Osteocyte (in vitro differentiated cells): ENCODE measurements at regions not wholly inside any gene's neighbourhood (a gene's known extent, or its start where the extent isn't known, plus 50 kb on each side); places are given as distances from the start of the nearest gene placed in this dataset.

Source experiments
- DNase-seq: peaks from one replicate; pipeline ENCODE4 v3.0.0; 2021; ENCODE audit warnings: mixed read lengths; ENCODE audit not compliant: unreplicated experiment; ENCODE audit errors: extremely low spot score
- H3K27ac Mint-ChIP-seq: one replicate; pipeline ENCODE4 v1.8.0; 2021; ENCODE audit warnings: mild to moderate bottlenecking, mixed read lengths; ENCODE audit not compliant: unreplicated experiment
- H3K27me3 Mint-ChIP-seq: one replicate; pipeline ENCODE4 v1.8.0; 2021; ENCODE audit warnings: mixed read lengths; ENCODE audit not compliant: unreplicated experiment
- H3K36me3 Mint-ChIP-seq: one replicate; pipeline ENCODE4 v1.8.0; 2021; ENCODE audit warnings: mixed read lengths; ENCODE audit not compliant: unreplicated experiment
- H3K4me1 Mint-ChIP-seq: one replicate; pipeline ENCODE4 v1.8.0; 2021; ENCODE audit warnings: mixed read lengths; ENCODE audit not compliant: unreplicated experiment
- H3K4me3 Mint-ChIP-seq: one replicate; pipeline ENCODE4 v1.8.0; 2021; ENCODE audit warnings: mild to moderate bottlenecking, moderate library complexity, mixed read lengths; ENCODE audit not compliant: unreplicated experiment
- H3K9me3 Mint-ChIP-seq: one replicate; pipeline ENCODE4 v1.8.0; 2021; ENCODE audit warnings: mixed read lengths; ENCODE audit not compliant: unreplicated experiment
- CTCF ChIP-seq: fragments of 200-600 bp; sonication (generic); IDR thresholded peaks from 2 replicates; pipeline ENCODE4 v1.5.0; 2021; ENCODE audit warnings: antibody characterized with exemption, mild to moderate bottlenecking, moderate library complexity

- Mint-ChIP-seq H3K4me3 (no peak overlapping the region), H3K27me3 (no peaks in the 10 kb centered on the region), H3K4me1 (no peaks in the 10 kb centered on the region), H3K27ac (no peak overlapping the region), H3K9me3 (peaks cover 4% of the 10 kb centered on the region), H3K36me3 (peaks cover 3% of the 10 kb centered on the region)
- TF ChIP-seq CTCF: no peak
- no peak for DNase-seq
Observed at GRCh38 chr2:234279637-234280036, 217.2 kb downstream of the ARL4C start.

- DNase-seq: no peak
- H3K4me3 Mint-ChIP-seq: no peak overlapping the region
- no peak overlapping the region for H3K27ac Mint-ChIP-seq
Observed at GRCh38 chr2:234278556-234279255, 218.2 kb downstream of the ARL4C start.

GRCh38 chr2:234275515-234275914 lies 221.4 kb downstream of the ARL4C start:
- no peaks in the 10 kb centered on the region for H3K9me3 Mint-ChIP-seq
- no peaks in the 10 kb centered on the region for H3K36me3 Mint-ChIP-seq
- H3K27ac Mint-ChIP-seq: no peak overlapping the region
- no peaks in the 10 kb centered on the region for H3K27me3 Mint-ChIP-seq
- no peak for TF ChIP-seq CTCF
- no peak for DNase-seq
- no peak overlapping the region for H3K4me3 Mint-ChIP-seq
- no peaks in the 10 kb centered on the region for H3K4me1 Mint-ChIP-seq

More at GRCh38 chr2:234278556-234279255, 218.2 kb downstream of the ARL4C start:
- peaks cover 4% of the 10 kb centered on the region for H3K9me3 Mint-ChIP-seq
- H3K4me1 Mint-ChIP-seq: no peaks in the 10 kb centered on the region
- peaks cover 3% of the 10 kb centered on the region for H3K36me3 Mint-ChIP-seq
- no peak for TF ChIP-seq CTCF
- H3K27me3 Mint-ChIP-seq: no peaks in the 10 kb centered on the region

- Mint-ChIP-seq H3K36me3 (no peaks in the 10 kb centered on the region), H3K9me3 (no peaks in the 10 kb centered on the region), H3K4me1 (peaks cover 6% of the 10 kb centered on the region), H3K27ac (no peak overlapping the region), H3K4me3 (no peak overlapping the region), H3K27me3 (no peaks in the 10 kb centered on the region)
- no peak for TF ChIP-seq CTCF
- DNase-seq: no peak
Observed at GRCh38 chr2:234273887-234274584, 222.8 kb downstream of the ARL4C start.

- DNase-seq: no peak
- TF ChIP-seq CTCF: no peak
- no peaks in the 10 kb centered on the region for H3K36me3 Mint-ChIP-seq
- no peaks in the 10 kb centered on the region for H3K9me3 Mint-ChIP-seq
- no peak overlapping the region for H3K4me3 Mint-ChIP-seq
- peaks cover 6% of the 10 kb centered on the region for H3K4me1 Mint-ChIP-seq
- H3K27me3 Mint-ChIP-seq: no peaks in the 10 kb centered on the region
- H3K27ac Mint-ChIP-seq: no peak overlapping the region
Observed at GRCh38 chr2:234272069-234272850, 221.8 kb downstream of the SPP2 start.
